Upper lobe of left lung (tissue), 4 donors: ENCODE measurements at regions not wholly inside any gene's neighbourhood (a gene's known extent, or its start where the extent isn't known, plus 50 kb on each side); places are given as distances from the start of the nearest gene placed in this dataset.

ENCODE experiments used
- CTCF ChIP-seq, 6 experiments: fragments of 450-650 bp in 4 of 6; fragments of 200-600 bp in 2 of 6; sonication (generic) in 2 of 6; IDR thresholded peaks; one replicate each; pipeline ENCODE4 v1.5.1; 2016 to 2019; ENCODE audit warnings: antibody characterized with exemption in 6 of 6
- EP300 ChIP-seq, 4 donors: sonication (generic); formaldehyde crosslinking; IDR thresholded peaks; one replicate each; pipeline ENCODE4 v1.5.1; 2017; ENCODE audit warnings: antibody characterized with exemption in 4 of 4, control low read depth in 2 of 4
- POLR2A ChIP-seq, 4 donors: fragments of 450-650 bp; IDR thresholded peaks; one replicate each; pipeline ENCODE4 v1.5.1; 2016 to 2017; ENCODE audit warnings: antibody characterized with exemption in 4 of 4, mild to moderate bottlenecking in 2 of 4
- POLR2AphosphoS5 ChIP-seq, 2 donors: sonication (generic); formaldehyde crosslinking; IDR thresholded peaks; one replicate each; pipeline ENCODE4 v1.5.1; 2017; ENCODE audit warnings: antibody characterized with exemption in 2 of 2

DNA sequence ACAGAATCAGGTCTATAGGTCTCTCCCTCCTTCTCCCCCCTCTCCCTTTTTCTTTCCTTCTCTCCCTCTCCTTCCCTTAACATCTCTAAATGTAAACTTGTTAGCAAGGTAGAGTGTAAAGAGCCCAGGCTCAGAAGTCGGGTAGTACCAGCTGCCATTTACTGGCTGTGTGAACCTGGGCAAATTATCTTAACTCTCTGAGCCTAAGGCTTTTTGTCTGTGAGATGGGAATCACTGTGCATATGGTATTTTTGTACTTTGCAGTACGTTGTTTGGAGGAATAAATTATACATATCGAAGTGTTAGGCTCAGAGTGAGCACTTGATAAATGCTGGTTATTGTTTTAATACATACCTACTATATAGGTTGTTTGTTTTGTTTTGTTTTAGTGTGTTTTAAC lies 154.0 kb downstream of the RBMX2 start:
- TF ChIP-seq CTCF (IDR thresholded peaks at IDR 0.05) (no peak), POLR2A (IDR thresholded peaks at IDR 0.05) (no peak), EP300 (IDR thresholded peaks at IDR 0.05) (no peak), POLR2AphosphoS5 (IDR thresholded peaks at IDR 0.05) (no peak)
